Gastroesophageal sphincter (tissue), 4 donors: ENCODE measurements at regions not wholly inside any gene's neighbourhood (a gene's known extent, or its start where the extent isn't known, plus 50 kb on each side); places are given as distances from the start of the nearest gene placed in this dataset.

Experiments
- ATAC-seq: fragments of 150-250 bp; one replicate; pipeline ENCODE4 v1.9.1; 2016; ENCODE audit warnings: mild to moderate bottlenecking, moderate library complexity
- H3K27ac ChIP-seq, 4 donors: fragments of 200-600 bp; sonication (generic) in 3 of 4; 1 replicate in 3 of 4; 2 replicates in 1 of 4; pipeline ENCODE4 v1.5.1; 2016 to 2019
- H3K27me3 ChIP-seq: fragments of 200-600 bp; sonication (generic); one replicate; pipeline ENCODE4 v1.5.1; 2019
- H3K36me3 ChIP-seq, 2 donors: fragments of 200-600 bp; sonication (generic); one replicate each; pipeline ENCODE4 v1.5.1; 2019; ENCODE audit warnings: control low read depth in 1 of 2
- H3K4me1 ChIP-seq, 3 donors: fragments of 200-600 bp; sonication (generic); 1 replicate in 2 of 3; 2 replicates in 1 of 3; pipeline ENCODE4 v1.5.1; 2016 to 2019; ENCODE audit warnings: control low read depth in 2 of 3
- H3K4me3 ChIP-seq, 2 donors: fragments of 200-600 bp; sonication (generic); one replicate each; pipeline ENCODE4 v1.5.1; 2019; ENCODE audit warnings: mild to moderate bottlenecking in 1 of 2, moderate library complexity in 1 of 2
- H3K9me3 ChIP-seq, 3 donors: fragments of 200-600 bp; sonication (generic); one replicate each; pipeline ENCODE4 v1.5.1; 2017 to 2019; ENCODE audit warnings: control low read depth in 2 of 3
- EP300 ChIP-seq: sonication (generic); formaldehyde crosslinking; IDR thresholded peaks from one replicate; pipeline ENCODE4 v1.6.1; 2017; ENCODE audit warnings: antibody characterized with exemption, mild to moderate bottlenecking
- POLR2A ChIP-seq, 2 donors: fragments of 450-650 bp; IDR thresholded peaks; one replicate each; pipeline ENCODE4 v1.6.1; 2017; ENCODE audit warnings: antibody characterized with exemption in 2 of 2, mild to moderate bottlenecking in 2 of 2, moderate library complexity in 1 of 2
- POLR2AphosphoS5 ChIP-seq: sonication (generic); formaldehyde crosslinking; IDR thresholded peaks from one replicate; pipeline ENCODE4 v1.6.1; 2017; ENCODE audit warnings: antibody characterized with exemption
- WGBS, 2 donors: methylation state at CpG; one replicate each; pipeline ENCODE4 v1.1.5; 2018; ENCODE audit warnings: low coverage in 1 of 2; 5-methylcytosine and 5-hydroxymethylcytosine counted together
- TF ChIP-seq, protein P1 (sequence below), 4 experiments: fragments of 200-600 bp in 2 of 4; fragments of 450-650 bp in 2 of 4; sonication (generic) in 1 of 4; IDR thresholded peaks; one replicate each; pipeline ENCODE4 v1.5.1; 2017 to 2019; ENCODE audit warnings: antibody characterized with exemption in 4 of 4, mild to moderate bottlenecking in 2 of 4, moderate library complexity in 2 of 4

DNA sequence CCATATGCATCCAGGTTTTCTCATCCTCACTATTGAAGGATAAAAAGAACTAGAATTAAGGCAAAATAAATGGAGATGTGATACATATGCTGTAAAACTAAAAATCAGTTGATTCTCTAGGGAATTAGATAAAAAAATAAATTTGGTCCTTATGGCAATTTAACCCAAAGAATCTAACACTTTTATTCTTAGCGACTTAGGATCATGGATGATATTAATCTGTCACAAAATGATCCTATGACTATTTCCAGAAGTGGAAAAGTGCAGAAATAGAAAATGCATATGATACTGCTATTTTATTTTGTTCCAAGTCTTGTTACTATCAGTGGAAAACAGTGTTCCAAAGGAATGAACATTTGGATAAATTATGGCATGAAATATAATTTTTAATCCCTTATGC is 746.3 kb downstream of the ROBO2 start:
- Histone ChIP-seq H3K9me3 (no peaks in the 10 kb centered on the region), H3K4me1 (no peaks in the 10 kb centered on the region), H3K27ac (no peak overlapping the region), H3K4me3 (no peak overlapping the region), H3K36me3 (no peaks in the 10 kb centered on the region), H3K27me3 (no peaks in the 10 kb centered on the region)
- WGBS, 2 donors: 34 to 88% methylated on average over 1 of the region's 1 CpG
- TF ChIP-seq POLR2A (IDR thresholded peaks at IDR 0.05): no peak
- no peak for TF ChIP-seq POLR2AphosphoS5
- no peak for TF ChIP-seq EP300
- TF ChIP-seq, protein P1, sequence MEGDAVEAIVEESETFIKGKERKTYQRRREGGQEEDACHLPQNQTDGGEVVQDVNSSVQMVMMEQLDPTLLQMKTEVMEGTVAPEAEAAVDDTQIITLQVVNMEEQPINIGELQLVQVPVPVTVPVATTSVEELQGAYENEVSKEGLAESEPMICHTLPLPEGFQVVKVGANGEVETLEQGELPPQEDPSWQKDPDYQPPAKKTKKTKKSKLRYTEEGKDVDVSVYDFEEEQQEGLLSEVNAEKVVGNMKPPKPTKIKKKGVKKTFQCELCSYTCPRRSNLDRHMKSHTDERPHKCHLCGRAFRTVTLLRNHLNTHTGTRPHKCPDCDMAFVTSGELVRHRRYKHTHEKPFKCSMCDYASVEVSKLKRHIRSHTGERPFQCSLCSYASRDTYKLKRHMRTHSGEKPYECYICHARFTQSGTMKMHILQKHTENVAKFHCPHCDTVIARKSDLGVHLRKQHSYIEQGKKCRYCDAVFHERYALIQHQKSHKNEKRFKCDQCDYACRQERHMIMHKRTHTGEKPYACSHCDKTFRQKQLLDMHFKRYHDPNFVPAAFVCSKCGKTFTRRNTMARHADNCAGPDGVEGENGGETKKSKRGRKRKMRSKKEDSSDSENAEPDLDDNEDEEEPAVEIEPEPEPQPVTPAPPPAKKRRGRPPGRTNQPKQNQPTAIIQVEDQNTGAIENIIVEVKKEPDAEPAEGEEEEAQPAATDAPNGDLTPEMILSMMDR (IDR thresholded peaks at IDR 0.05): no peak
- no peak for ATAC-seq

DNA sequence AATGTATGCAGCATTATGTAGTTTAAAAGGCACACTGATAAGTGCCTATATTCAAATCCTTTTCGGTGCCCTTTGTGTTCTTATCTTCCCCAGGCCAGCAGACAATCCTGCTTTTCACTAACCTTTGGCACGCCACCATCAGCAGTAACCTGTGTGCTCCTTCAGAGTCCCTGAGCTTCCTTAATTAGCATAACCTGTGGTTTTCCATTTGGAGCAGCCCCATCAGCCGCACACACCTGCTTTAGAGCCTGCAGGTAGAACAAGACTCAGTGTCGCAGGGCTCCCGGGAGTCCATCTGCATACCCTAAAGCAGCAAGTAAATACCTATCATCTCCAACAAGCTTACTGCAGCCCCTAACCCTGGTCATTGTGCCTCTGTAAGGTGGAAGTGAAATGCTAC is 755.1 kb downstream of the ROBO2 start:
- Histone ChIP-seq H3K9me3 (no peaks in the 10 kb centered on the region), H3K36me3 (no peaks in the 10 kb centered on the region), H3K4me1 (no peaks in the 10 kb centered on the region), H3K4me3 (no peak overlapping the region), H3K27me3 (no peaks in the 10 kb centered on the region), H3K27ac (no peak overlapping the region)
- no peak for ATAC-seq
- 52 to 62% methylated on average over 3 to 4 of the region's 5 CpGs for WGBS, 2 donors
- TF ChIP-seq, protein P1 (IDR thresholded peaks at IDR 0.05): no peak
- TF ChIP-seq POLR2AphosphoS5: no peak
- no peak for TF ChIP-seq POLR2A (IDR thresholded peaks at IDR 0.05)
- TF ChIP-seq EP300: no peak

DNA sequence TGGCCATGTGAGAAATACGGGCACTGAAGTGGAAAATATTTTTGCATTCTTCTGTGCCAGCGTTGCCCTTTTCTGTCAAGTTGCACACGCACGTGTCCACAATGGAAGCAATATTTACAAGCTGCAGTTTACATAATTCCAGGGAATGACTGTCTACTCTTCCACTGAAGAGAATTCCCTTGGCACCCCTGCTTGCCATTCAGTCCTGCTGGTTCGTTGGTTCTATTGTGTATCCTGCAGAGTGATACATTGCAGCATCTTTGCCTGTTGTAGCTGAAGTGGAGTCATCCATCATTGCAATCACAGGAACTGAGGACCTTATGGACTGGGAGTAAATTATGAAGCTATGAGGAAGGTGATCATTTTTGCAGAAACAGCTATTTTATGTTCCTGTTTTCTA is 759.4 kb downstream of the ROBO2 start:
- H3K9me3 ChIP-seq: no peaks in the 10 kb centered on the region
- H3K27ac ChIP-seq: no peak overlapping the region

GRCh38 chr3:77800893-77801292 is 761.0 kb downstream of the ROBO2 start:
- no peak for ATAC-seq
- TF ChIP-seq POLR2AphosphoS5: no peak
- TF ChIP-seq POLR2A (IDR thresholded peaks at IDR 0.05): no peak
- no peak for TF ChIP-seq EP300
- TF ChIP-seq, protein P1 (IDR thresholded peaks at IDR 0.05): no peak
- Histone ChIP-seq H3K27me3 (no peaks in the 10 kb centered on the region), H3K9me3 (no peaks in the 10 kb centered on the region), H3K36me3 (no peaks in the 10 kb centered on the region), H3K4me3 (no peak overlapping the region), H3K4me1 (no peaks in the 10 kb centered on the region), H3K27ac (no peak overlapping the region)
- 56 to 79% methylated on average over 1 of the region's 1 CpG for WGBS, 2 donors

More for the DNA sequence above, 759.4 kb downstream of the ROBO2 start:
- no peaks in the 10 kb centered on the region for H3K4me1 ChIP-seq
- WGBS, 2 donors: 69 to 76% methylated on average over 5 of the region's 5 CpGs
- no peak overlapping the region for H3K4me3 ChIP-seq
- ATAC-seq: no peak
- TF ChIP-seq, protein P1 (IDR thresholded peaks at IDR 0.05): no peak
- TF ChIP-seq POLR2A (IDR thresholded peaks at IDR 0.05) (no peak), POLR2AphosphoS5 (no peak), EP300 (no peak)
- no peaks in the 10 kb centered on the region for H3K36me3 ChIP-seq
- no peaks in the 10 kb centered on the region for H3K27me3 ChIP-seq

DNA sequence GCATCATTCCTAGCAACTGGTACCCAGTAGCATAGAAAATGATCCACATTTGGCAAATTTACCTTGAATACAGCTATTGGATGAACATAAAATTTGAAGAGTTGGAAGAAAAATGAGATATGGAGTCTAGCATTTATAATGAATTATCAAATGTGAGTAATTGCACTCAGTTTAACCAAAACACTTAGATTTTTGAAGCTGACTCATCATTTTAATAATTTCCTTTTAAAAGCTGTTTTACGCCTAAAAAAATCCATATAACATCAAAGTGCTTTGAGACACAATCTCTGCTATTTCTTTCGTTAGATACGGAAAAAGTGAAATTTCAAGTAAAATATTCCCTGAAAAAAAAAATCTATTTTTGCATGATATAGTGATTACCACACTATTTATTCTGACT is 767.4 kb downstream of the ROBO2 start:
- Histone ChIP-seq H3K9me3 (no peaks in the 10 kb centered on the region), H3K27me3 (no peaks in the 10 kb centered on the region), H3K27ac (no peak overlapping the region), H3K36me3 (no peaks in the 10 kb centered on the region), H3K4me3 (no peak overlapping the region), H3K4me1 (no peaks in the 10 kb centered on the region)
- ATAC-seq: no peak
- 93% methylated on average over 3 of the region's 3 CpGs for WGBS, 2 donors
- TF ChIP-seq POLR2A (IDR thresholded peaks at IDR 0.05) (no peak), EP300 (no peak), POLR2AphosphoS5 (no peak)
- TF ChIP-seq, protein P1 (IDR thresholded peaks at IDR 0.05): no peak
